Keratinocyte (primary cell): ENCODE measurements at regions not wholly inside any gene's neighbourhood (a gene's known extent, or its start where the extent isn't known, plus 50 kb on each side); places are given as distances from the start of the nearest gene placed in this dataset.

Source experiments
- DNase-seq: peaks from one replicate; pipeline ENCODE4 v3.0.0-alpha.2; 2011; ENCODE audit warnings: low read depth, missing footprints, low spot score
- FAIRE-seq: peaks from 2 replicates; lab custom pipeline; 2011; peaks lifted over from hg19 to GRCh38; lab: Jason Lieb, UNC
- H2AFZ ChIP-seq: 2 replicates; pipeline ENCODE4 v1.6.0; 2012; ENCODE audit warnings: low read length, control low read depth, inconsistent platforms; ENCODE audit not compliant: control insufficient read depth
- H3K27ac ChIP-seq: 2 replicates; pipeline ENCODE4 v1.5.1; 2011; ENCODE audit warnings: low read length; ENCODE audit not compliant: control insufficient read depth, insufficient read depth
- H3K27me3 ChIP-seq: 3 replicates; pipeline ENCODE4 v1.6.0; 2011; ENCODE audit warnings: low read length; ENCODE audit not compliant: control insufficient read depth, insufficient read depth; ENCODE audit errors: extremely low read depth
- H3K36me3 ChIP-seq, 2 experiments: 2 replicates in 1 of 2; 3 replicates in 1 of 2; pipeline ENCODE4 v1.5.1; 2011; ENCODE audit warnings: low read length in 2 of 2, mild to moderate bottlenecking in 1 of 2; ENCODE audit not compliant: control insufficient read depth in 2 of 2, insufficient read depth in 2 of 2; ENCODE audit errors: extremely low read depth in 1 of 2
- H3K4me1 ChIP-seq: 3 replicates; pipeline ENCODE4 v1.5.1; 2011; ENCODE audit warnings: low read length; ENCODE audit not compliant: control insufficient read depth, insufficient read depth; ENCODE audit errors: extremely low read depth
- H3K4me2 ChIP-seq: 3 replicates; pipeline ENCODE4 v1.6.0; 2011; ENCODE audit warnings: low read depth, low read length; ENCODE audit not compliant: control insufficient read depth, insufficient read depth; ENCODE audit errors: extremely low read depth
- H3K4me3 ChIP-seq, 3 experiments: fragments of 200-600 bp in 1 of 3; sonication (generic) in 1 of 3; 2 replicates in 2 of 3; 3 replicates in 1 of 3; pipeline ENCODE4 v1.5.1; 2011 to 2016; ENCODE audit warnings: low read length in 3 of 3, mild to moderate bottlenecking in 3 of 3, control low read depth in 2 of 3, inconsistent platforms in 1 of 3, low read depth in 1 of 3, mixed read lengths in 1 of 3, mixed run types in 1 of 3, moderate library complexity in 1 of 3; ENCODE audit not compliant: control insufficient read depth in 2 of 3, insufficient read depth in 2 of 3; ENCODE audit errors: extremely low read depth in 1 of 3
- H3K79me2 ChIP-seq: 2 replicates; pipeline ENCODE4 v1.6.0; 2012; ENCODE audit warnings: low read length; ENCODE audit not compliant: control insufficient read depth, insufficient read depth
- H3K9ac ChIP-seq: 3 replicates; pipeline ENCODE4 v1.6.0; 2011; ENCODE audit warnings: low read length; ENCODE audit not compliant: control insufficient read depth, insufficient read depth; ENCODE audit errors: extremely low read depth
- H3K9me1 ChIP-seq: 3 replicates; pipeline ENCODE4 v1.6.0; 2011; ENCODE audit warnings: low read length; ENCODE audit not compliant: control insufficient read depth, insufficient read depth; ENCODE audit errors: extremely low read depth
- H3K9me3 ChIP-seq: 2 replicates; pipeline ENCODE4 v1.5.1; 2012; ENCODE audit warnings: low read depth, low read length; ENCODE audit not compliant: control insufficient read depth
- H4K20me1 ChIP-seq: 3 replicates; pipeline ENCODE4 v1.6.0; 2011; ENCODE audit warnings: low read length; ENCODE audit not compliant: control insufficient read depth, insufficient read depth; ENCODE audit errors: extremely low read depth
- EZH2 ChIP-seq: IDR thresholded peaks from one replicate; pipeline ENCODE4 v1.6.1; 2012; ENCODE audit warnings: inconsistent platforms, mild to moderate bottlenecking, low read length, moderate library complexity
- dilution Hi-C: fragments of 300-500 bp; cut with MboI; formaldehyde crosslinking; loops from one replicate; pipeline ENCODE4 v1.7.0; 2020; ENCODE audit warnings: low sequenced_read_pairs; ENCODE audit not compliant: extremely low pct_ligation_motif_present
- TF ChIP-seq, protein P1 (sequence below), 3 experiments: IDR thresholded peaks in 1 of 3; conservative IDR thresholded peaks in 1 of 3; optimal IDR thresholded peaks in 1 of 3; 2 replicates in 2 of 3; 3 replicates in 1 of 3; pipeline versions ENCODE3 to v1.5.1; 2011; ENCODE audit warnings: low read length in 3 of 3, mild to moderate bottlenecking in 3 of 3, moderate library complexity in 2 of 3, control low read depth in 1 of 3, inconsistent platforms in 1 of 3; ENCODE audit not compliant: insufficient read depth in 2 of 3; ENCODE audit errors: extremely low read depth in 1 of 3

DNA sequence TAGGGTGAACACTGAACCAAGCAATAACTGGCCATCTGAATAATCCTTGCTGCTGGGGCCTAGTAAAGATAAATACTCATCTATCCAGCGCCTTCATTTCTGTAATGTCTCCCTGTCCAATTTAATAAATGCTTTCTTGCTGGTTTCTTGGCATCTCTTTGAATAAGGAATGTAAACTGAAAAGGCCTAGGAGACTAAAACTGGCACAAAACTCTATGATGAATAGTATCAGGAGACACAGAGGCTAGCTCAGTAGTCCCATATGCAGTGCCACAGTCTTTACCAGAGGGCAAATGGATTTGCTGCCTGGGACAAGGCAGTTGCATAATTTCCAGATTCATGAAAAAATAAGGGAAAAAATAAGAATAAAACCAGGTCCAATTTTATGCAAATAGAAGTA is 324.4 kb downstream of the CENPW start:
- Histone ChIP-seq H4K20me1 (no peaks in the 10 kb centered on the region), H3K9me1 (no peaks in the 10 kb centered on the region), H3K27me3 (no peaks in the 10 kb centered on the region), H3K4me3 (no peak overlapping the region), H3K9me3 (no peaks in the 10 kb centered on the region), H2AFZ (no peak overlapping the region), H3K9ac (no peak overlapping the region), H3K4me2 (no peak overlapping the region), H3K36me3 (no peaks in the 10 kb centered on the region), H3K4me1 (no peaks in the 10 kb centered on the region), H3K27ac (no peak overlapping the region), H3K79me2 (no peaks in the 10 kb centered on the region)
- DNase-seq (no peak), FAIRE-seq (no peak)
- dilution Hi-C loops = no loop called here
- no peak for TF ChIP-seq EZH2
- TF ChIP-seq, protein P1, sequence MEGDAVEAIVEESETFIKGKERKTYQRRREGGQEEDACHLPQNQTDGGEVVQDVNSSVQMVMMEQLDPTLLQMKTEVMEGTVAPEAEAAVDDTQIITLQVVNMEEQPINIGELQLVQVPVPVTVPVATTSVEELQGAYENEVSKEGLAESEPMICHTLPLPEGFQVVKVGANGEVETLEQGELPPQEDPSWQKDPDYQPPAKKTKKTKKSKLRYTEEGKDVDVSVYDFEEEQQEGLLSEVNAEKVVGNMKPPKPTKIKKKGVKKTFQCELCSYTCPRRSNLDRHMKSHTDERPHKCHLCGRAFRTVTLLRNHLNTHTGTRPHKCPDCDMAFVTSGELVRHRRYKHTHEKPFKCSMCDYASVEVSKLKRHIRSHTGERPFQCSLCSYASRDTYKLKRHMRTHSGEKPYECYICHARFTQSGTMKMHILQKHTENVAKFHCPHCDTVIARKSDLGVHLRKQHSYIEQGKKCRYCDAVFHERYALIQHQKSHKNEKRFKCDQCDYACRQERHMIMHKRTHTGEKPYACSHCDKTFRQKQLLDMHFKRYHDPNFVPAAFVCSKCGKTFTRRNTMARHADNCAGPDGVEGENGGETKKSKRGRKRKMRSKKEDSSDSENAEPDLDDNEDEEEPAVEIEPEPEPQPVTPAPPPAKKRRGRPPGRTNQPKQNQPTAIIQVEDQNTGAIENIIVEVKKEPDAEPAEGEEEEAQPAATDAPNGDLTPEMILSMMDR (optimal IDR thresholded peaks at IDR 0.05 in 1 of 3, IDR thresholded peaks at IDR 0.05 in 1 of 3, conservative IDR thresholded peaks at IDR 0.05 in 1 of 3; ENCODE audit: extremely low read depth in 1 of 3, insufficient read depth in 2 of 3, low read length in 3 of 3) = no peak

DNA sequence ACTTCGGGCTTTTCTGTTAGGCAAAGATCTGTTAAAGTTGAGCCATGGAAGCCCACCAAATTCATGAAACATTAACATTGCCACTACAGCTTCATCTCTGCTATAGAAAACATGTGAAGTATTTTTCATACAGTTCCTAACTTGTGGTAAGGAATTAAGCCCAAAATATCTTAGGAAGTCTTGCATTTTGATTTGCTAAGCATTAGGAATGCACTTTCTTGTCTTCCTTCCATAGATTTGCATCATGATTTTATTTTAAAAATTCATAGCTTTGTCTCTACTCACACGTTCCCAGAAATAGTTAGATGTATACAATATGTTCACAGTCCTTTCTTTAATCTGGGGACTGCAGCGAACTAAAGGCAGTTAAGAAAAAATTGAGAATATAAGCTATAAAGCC is 325.6 kb downstream of the CENPW start:
- FAIRE-seq = no peak
- no peak overlapping the region for H3K27ac ChIP-seq

More for the DNA sequence above, 325.6 kb downstream of the CENPW start:
- no peaks in the 10 kb centered on the region for H3K9me1 ChIP-seq
- H3K4me1 ChIP-seq = no peaks in the 10 kb centered on the region
- no peak for DNase-seq
- no peaks in the 10 kb centered on the region for H3K27me3 ChIP-seq
- H3K9me3 ChIP-seq = no peaks in the 10 kb centered on the region
- H3K4me2 ChIP-seq = no peak overlapping the region
- no peaks in the 10 kb centered on the region for H4K20me1 ChIP-seq
- no peak overlapping the region for H3K9ac ChIP-seq
- dilution Hi-C loops = no loop called here
- no peaks in the 10 kb centered on the region for H3K36me3 ChIP-seq
- H3K4me3 ChIP-seq = no peak overlapping the region
- no peak overlapping the region for H2AFZ ChIP-seq
- H3K79me2 ChIP-seq = no peaks in the 10 kb centered on the region
- TF ChIP-seq, protein P1 (optimal IDR thresholded peaks at IDR 0.05 in 1 of 3, IDR thresholded peaks at IDR 0.05 in 1 of 3, conservative IDR thresholded peaks at IDR 0.05 in 1 of 3; ENCODE audit: extremely low read depth in 1 of 3, insufficient read depth in 2 of 3, low read length in 3 of 3) = no peak
- TF ChIP-seq EZH2 = no peak
